ENCODE measurements at regions not wholly inside any gene's neighbourhood (a gene's known extent, or its start where the extent isn't known, plus 50 kb on each side); places are given as distances from the start of the nearest gene placed in this dataset.

DNA sequence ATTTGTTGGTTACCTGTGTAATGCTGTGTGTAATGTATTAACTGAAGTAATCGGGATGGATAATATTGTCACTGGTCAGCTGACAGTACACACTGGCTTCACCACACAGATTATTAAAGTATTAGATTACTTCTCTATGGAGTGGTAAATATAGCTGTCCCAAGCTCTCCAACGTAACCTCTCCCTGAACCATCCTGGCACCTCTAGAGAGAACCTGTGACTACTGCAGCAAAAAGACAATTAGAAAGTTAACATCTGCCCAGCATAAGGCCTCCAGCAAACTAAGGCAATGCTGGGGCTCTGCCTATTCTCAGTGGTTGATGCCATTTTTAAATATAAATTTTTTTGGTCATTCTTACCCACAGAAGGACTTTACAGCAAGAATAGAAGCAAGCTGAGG is 351.3 kb downstream of the GPD2 start:
- ATAC-seq: no peak
- TF ChIP-seq OSR1 (CRISPR knock-in tag; IDR thresholded peaks at IDR 0.05): no peak
- TF ChIP-seq SNAI2 (CRISPR knock-in tag; IDR thresholded peaks at IDR 0.05): no peak
- no peak for TF ChIP-seq RARB (CRISPR knock-in tag; IDR thresholded peaks at IDR 0.05)
- no peak for TF ChIP-seq BACH2 (CRISPR knock-in tag; IDR thresholded peaks at IDR 0.05; ENCODE audit: borderline replicate concordance)
- no peak for TF ChIP-seq TOX (CRISPR knock-in tag; IDR thresholded peaks at IDR 0.05; ENCODE audit: borderline replicate concordance)
- TF ChIP-seq ZNF8 (CRISPR knock-in tag; IDR thresholded peaks at IDR 0.05): no peak
- no peak for TF ChIP-seq ARNTL (CRISPR knock-in tag; IDR thresholded peaks at IDR 0.05; ENCODE audit: borderline replicate concordance, low read depth)
- TF ChIP-seq CSDC2 (CRISPR knock-in tag; IDR thresholded peaks at IDR 0.05): no peak
- TF ChIP-seq, protein P1, sequence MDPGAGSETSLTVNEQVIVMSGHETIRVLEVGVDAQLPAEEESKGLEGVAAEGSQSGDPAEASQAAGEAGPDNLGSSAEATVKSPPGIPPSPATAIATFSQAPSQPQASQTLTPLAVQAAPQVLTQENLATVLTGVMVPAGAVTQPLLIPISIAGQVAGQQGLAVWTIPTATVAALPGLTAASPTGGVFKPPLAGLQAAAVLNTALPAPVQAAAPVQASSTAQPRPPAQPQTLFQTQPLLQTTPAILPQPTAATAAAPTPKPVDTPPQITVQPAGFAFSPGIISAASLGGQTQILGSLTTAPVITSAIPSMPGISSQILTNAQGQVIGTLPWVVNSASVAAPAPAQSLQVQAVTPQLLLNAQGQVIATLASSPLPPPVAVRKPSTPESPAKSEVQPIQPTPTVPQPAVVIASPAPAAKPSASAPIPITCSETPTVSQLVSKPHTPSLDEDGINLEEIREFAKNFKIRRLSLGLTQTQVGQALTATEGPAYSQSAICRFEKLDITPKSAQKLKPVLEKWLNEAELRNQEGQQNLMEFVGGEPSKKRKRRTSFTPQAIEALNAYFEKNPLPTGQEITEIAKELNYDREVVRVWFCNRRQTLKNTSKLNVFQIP (CRISPR knock-in tag; IDR thresholded peaks at IDR 0.05; ENCODE audit: borderline replicate concordance, low read depth): no peak
- no peak for TF ChIP-seq ZFP3 (CRISPR knock-in tag; IDR thresholded peaks at IDR 0.05)
- TF ChIP-seq ISL1 (CRISPR knock-in tag; IDR thresholded peaks at IDR 0.05): no peak
- TF ChIP-seq ZNF70 (CRISPR knock-in tag; IDR thresholded peaks at IDR 0.05): no peak
- TF ChIP-seq, protein P2, sequence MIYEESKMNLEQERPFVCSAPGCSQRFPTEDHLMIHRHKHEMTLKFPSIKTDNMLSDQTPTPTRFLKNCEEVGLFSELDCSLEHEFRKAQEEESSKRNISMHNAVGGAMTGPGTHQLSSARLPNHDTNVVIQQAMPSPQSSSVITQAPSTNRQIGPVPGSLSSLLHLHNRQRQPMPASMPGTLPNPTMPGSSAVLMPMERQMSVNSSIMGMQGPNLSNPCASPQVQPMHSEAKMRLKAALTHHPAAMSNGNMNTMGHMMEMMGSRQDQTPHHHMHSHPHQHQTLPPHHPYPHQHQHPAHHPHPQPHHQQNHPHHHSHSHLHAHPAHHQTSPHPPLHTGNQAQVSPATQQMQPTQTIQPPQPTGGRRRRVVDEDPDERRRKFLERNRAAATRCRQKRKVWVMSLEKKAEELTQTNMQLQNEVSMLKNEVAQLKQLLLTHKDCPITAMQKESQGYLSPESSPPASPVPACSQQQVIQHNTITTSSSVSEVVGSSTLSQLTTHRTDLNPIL (CRISPR knock-in tag; IDR thresholded peaks at IDR 0.05; ENCODE audit: low read depth): no peak
- TF ChIP-seq, protein P3, sequence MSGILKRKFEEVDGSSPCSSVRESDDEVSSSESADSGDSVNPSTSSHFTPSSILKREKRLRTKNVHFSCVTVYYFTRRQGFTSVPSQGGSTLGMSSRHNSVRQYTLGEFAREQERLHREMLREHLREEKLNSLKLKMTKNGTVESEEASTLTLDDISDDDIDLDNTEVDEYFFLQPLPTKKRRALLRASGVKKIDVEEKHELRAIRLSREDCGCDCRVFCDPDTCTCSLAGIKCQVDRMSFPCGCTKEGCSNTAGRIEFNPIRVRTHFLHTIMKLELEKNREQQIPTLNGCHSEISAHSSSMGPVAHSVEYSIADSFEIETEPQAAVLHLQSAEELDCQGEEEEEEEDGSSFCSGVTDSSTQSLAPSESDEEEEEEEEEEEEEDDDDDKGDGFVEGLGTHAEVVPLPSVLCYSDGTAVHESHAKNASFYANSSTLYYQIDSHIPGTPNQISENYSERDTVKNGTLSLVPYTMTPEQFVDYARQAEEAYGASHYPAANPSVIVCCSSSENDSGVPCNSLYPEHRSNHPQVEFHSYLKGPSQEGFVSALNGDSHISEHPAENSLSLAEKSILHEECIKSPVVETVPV (CRISPR knock-in tag; IDR thresholded peaks at IDR 0.05): no peak
- TF ChIP-seq ZFP30 (CRISPR knock-in tag; IDR thresholded peaks at IDR 0.05): no peak
- no peak for TF ChIP-seq ESRRG (CRISPR knock-in tag; IDR thresholded peaks at IDR 0.05)
- TF ChIP-seq, protein P4, sequence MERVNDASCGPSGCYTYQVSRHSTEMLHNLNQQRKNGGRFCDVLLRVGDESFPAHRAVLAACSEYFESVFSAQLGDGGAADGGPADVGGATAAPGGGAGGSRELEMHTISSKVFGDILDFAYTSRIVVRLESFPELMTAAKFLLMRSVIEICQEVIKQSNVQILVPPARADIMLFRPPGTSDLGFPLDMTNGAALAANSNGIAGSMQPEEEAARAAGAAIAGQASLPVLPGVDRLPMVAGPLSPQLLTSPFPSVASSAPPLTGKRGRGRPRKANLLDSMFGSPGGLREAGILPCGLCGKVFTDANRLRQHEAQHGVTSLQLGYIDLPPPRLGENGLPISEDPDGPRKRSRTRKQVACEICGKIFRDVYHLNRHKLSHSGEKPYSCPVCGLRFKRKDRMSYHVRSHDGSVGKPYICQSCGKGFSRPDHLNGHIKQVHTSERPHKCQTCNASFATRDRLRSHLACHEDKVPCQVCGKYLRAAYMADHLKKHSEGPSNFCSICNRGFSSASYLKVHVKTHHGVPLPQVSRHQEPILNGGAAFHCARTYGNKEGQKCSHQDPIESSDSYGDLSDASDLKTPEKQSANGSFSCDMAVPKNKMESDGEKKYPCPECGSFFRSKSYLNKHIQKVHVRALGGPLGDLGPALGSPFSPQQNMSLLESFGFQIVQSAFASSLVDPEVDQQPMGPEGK (CRISPR knock-in tag; IDR thresholded peaks at IDR 0.05; ENCODE audit: borderline replicate concordance): no peak
- TF ChIP-seq ZC3H10 (CRISPR knock-in tag; IDR thresholded peaks at IDR 0.05): no peak

DNA sequence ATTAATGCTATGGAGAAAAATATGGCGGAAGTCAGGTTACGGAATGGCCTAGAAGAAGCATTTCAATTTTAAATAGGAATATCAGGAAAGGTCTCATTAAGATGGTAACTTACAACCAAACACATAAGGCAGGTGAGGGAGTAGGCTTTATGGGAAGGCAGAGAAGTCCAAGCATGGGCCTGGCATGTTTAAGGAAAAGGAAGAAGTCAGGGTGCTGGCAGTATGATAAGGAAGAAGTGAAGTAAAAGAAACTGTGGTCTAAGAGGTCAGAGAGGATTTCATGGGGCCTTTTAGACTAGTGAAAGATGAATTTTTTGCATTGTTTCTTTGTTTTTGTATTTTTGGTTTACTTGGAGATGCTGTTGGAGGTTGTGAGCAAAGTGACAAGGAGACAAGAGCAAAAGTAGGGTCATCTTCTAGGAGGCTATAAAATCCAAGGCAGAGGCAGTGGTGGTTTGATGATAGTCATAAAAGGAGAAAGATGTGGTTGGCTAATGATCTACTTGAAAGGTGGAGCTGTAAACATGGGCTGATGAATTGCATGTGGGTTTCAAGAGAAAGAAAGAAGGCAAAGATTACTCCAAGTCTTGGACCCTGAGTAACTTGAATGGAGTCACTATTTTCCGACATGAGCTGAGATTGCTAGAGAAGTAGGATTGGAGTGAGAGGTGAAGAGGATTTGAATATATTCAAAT is 354.3 kb downstream of the GPD2 start:
- TF ChIP-seq, protein P4 (CRISPR knock-in tag; IDR thresholded peaks at IDR 0.05; ENCODE audit: borderline replicate concordance): no peak
- TF ChIP-seq BACH2 (CRISPR knock-in tag; IDR thresholded peaks at IDR 0.05; ENCODE audit: borderline replicate concordance): no peak
- ATAC-seq: no peak

DNA sequence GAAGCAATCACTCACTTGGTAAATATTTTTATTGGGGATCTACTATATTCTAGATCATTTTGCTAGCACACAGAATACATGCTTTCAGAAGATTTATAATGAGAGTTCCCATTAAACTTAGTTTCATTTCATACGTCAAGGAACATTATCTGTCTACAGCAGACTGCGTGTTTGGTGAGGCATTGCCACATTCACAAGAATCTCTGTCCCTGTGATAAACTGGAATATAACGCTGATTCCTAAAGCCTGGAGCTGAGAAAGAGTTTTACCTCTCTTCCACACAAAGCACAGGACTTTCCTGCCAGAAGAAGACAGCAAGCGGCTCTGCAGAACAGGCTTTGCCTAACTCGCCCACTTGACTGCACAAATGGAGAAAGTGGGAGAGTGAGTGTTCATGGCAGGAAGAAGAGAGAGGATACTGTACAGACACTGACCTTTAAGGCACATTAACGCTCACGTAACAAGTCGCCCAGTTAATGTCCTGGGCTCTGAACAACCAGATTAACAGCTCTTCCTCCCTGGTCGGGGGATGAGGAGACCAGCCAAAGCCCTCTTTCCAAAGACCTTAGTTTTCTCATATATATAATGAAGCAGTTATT is 356.2 kb downstream of the GPD2 start:
- TF ChIP-seq CSDC2 (CRISPR knock-in tag; IDR thresholded peaks at IDR 0.05) (no peak), PPARA (CRISPR knock-in tag; IDR thresholded peaks at IDR 0.05; ENCODE audit: borderline replicate concordance) (no peak)
- no peak for ATAC-seq

DNA sequence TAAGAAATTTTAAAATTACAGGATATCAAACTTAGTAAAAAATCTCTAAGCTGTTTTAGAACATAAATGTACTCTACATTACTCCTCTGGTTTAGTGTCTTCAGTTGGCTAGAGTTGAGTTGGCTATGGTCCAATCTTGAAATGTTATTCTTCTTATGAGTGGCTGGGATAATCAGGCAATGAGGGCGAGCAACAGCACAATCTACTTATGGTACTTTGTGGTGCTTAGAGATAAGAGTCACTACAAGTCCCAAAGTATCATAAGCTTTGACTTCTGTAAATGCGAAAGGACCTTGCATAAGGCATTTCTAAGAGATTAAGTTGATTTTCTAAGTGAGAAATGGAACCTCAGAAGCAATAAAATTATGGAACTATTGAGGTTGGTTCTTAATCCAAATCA is 361.7 kb downstream of the GPD2 start:
- no peak for ATAC-seq
- TF ChIP-seq TCF4 (CRISPR knock-in tag; IDR thresholded peaks at IDR 0.05; ENCODE audit: borderline replicate concordance) (no peak), ZNF8 (CRISPR knock-in tag; IDR thresholded peaks at IDR 0.05) (no peak), CSDC2 (CRISPR knock-in tag; IDR thresholded peaks at IDR 0.05) (no peak), ZC3H10 (CRISPR knock-in tag; IDR thresholded peaks at IDR 0.05) (no peak), SNAI2 (CRISPR knock-in tag; IDR thresholded peaks at IDR 0.05) (no peak), TOX (CRISPR knock-in tag; IDR thresholded peaks at IDR 0.05; ENCODE audit: borderline replicate concordance) (no peak), ZFP3 (CRISPR knock-in tag; IDR thresholded peaks at IDR 0.05) (no peak), RARB (CRISPR knock-in tag; IDR thresholded peaks at IDR 0.05) (no peak), ZNF565 (CRISPR knock-in tag; conservative IDR thresholded peaks at IDR 0.05; ENCODE audit: low read depth) (no peak), ESRRG (CRISPR knock-in tag; IDR thresholded peaks at IDR 0.05) (no peak), ZFP30 (CRISPR knock-in tag; IDR thresholded peaks at IDR 0.05) (no peak)
- TF ChIP-seq, protein P5, sequence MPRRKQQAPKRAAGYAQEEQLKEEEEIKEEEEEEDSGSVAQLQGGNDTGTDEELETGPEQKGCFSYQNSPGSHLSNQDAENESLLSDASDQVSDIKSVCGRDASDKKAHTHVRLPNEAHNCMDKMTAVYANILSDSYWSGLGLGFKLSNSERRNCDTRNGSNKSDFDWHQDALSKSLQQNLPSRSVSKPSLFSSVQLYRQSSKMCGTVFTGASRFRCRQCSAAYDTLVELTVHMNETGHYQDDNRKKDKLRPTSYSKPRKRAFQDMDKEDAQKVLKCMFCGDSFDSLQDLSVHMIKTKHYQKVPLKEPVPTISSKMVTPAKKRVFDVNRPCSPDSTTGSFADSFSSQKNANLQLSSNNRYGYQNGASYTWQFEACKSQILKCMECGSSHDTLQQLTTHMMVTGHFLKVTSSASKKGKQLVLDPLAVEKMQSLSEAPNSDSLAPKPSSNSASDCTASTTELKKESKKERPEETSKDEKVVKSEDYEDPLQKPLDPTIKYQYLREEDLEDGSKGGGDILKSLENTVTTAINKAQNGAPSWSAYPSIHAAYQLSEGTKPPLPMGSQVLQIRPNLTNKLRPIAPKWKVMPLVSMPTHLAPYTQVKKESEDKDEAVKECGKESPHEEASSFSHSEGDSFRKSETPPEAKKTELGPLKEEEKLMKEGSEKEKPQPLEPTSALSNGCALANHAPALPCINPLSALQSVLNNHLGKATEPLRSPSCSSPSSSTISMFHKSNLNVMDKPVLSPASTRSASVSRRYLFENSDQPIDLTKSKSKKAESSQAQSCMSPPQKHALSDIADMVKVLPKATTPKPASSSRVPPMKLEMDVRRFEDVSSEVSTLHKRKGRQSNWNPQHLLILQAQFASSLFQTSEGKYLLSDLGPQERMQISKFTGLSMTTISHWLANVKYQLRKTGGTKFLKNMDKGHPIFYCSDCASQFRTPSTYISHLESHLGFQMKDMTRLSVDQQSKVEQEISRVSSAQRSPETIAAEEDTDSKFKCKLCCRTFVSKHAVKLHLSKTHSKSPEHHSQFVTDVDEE (CRISPR knock-in tag; IDR thresholded peaks at IDR 0.05): no peak
- TF ChIP-seq, protein P2 (CRISPR knock-in tag; IDR thresholded peaks at IDR 0.05; ENCODE audit: low read depth): no peak
